K562 (cell line): ENCODE measurements at regions not wholly inside any gene's neighbourhood (a gene's known extent, or its start where the extent isn't known, plus 50 kb on each side); places are given as distances from the start of the nearest gene placed in this dataset.

Experiments
- ATAC-seq: fragments of 200-7000 bp; cut with Tn5 transposase; 3 replicates; pipeline ENCODE4 v1.9.1; 2020; ENCODE audit warnings: moderate library complexity
- BruUV-seq: library from RNA; stranded (reverse); fragments of 400-500 nt; replicated peaks from 2 replicates; lab custom pipeline; 2021; lab: Mats Ljungman, UMichigan
- CTCF ChIA-PET: fragments of 300-600 bp; formaldehyde crosslinking; extraction: SDS; loops from one replicate; lab custom pipeline; 2021; ENCODE audit warnings: low intra/inter-chr PET ratio; lab: Yijun Ruan, JAX
- POLR2A ChIA-PET: fragments of 300-600, 350-650 bp; sonication (Branson Sonifier 250); formaldehyde crosslinking; extraction: SDS; loops from one replicate; lab custom pipeline; 2021; ENCODE audit warnings: antibody characterized with exemption, inconsistent platforms; lab: Yijun Ruan, JAX
- DNase-seq, 4 experiments: peaks; one replicate each; pipeline versions ENCODE4 v3.0.0 to v3.0.0-alpha.2; 2011 to 2018; ENCODE audit warnings: low spot score in 3 of 4, mixed read lengths in 3 of 4; ENCODE audit errors: extremely low read depth in 1 of 4
- FAIRE-seq: peaks from 2 replicates; lab custom pipeline; 2011; peaks lifted over from hg19 to GRCh38; lab: Jason Lieb, UNC
- H2AFZ ChIP-seq: 2 replicates; pipeline ENCODE4 v1.6.0; 2011; ENCODE audit warnings: low read depth, low read length, control low read depth, inconsistent platforms
- H3K27ac ChIP-seq: fragments of 200-600 bp; 3 replicates; pipeline ENCODE4 v1.8.0; 2011; ENCODE audit warnings: low read depth, mild to moderate bottlenecking, control low read depth, inconsistent platforms, low read length, moderate library complexity, mixed read lengths; ENCODE audit errors: extremely low read depth
- H3K27me3 ChIP-seq, 2 experiments: fragments of 300-600 bp in 1 of 2; 2 replicates in 1 of 2; 3 replicates in 1 of 2; pipeline versions ENCODE4 v1.6.0 to v1.8.0; 2011; ENCODE audit warnings: inconsistent platforms in 2 of 2, low read length in 2 of 2, mild to moderate bottlenecking in 1 of 2, mixed read lengths in 1 of 2, moderate library complexity in 1 of 2; ENCODE audit not compliant: control insufficient read depth in 2 of 2, insufficient read depth in 2 of 2
- H3K36me3 ChIP-seq: fragments of 300-600 bp; 3 replicates; pipeline ENCODE4 v1.8.0; 2011; ENCODE audit warnings: mild to moderate bottlenecking, low read length, inconsistent platforms; ENCODE audit not compliant: control insufficient read depth, insufficient read depth
- H3K4me1 ChIP-seq, 2 experiments: fragments of 200-600 bp in 1 of 2; replicated peaks in 1 of 2; 2 replicates in 1 of 2; 3 replicates in 1 of 2; pipeline versions ENCODE4 v1.5.1 to v1.8.0; 2011; ENCODE audit warnings: inconsistent platforms in 2 of 2, low read length in 2 of 2, mild to moderate bottlenecking in 1 of 2, mixed read lengths in 1 of 2, moderate library complexity in 1 of 2; ENCODE audit not compliant: control insufficient read depth in 2 of 2, insufficient read depth in 2 of 2
- H3K4me2 ChIP-seq: 2 replicates; pipeline ENCODE4 v1.6.1; 2011; ENCODE audit warnings: low read length, control low read depth, inconsistent platforms, mixed read lengths; ENCODE audit not compliant: insufficient read depth
- H3K4me3 ChIP-seq: fragments of 200-600 bp; sonication (generic), shearing (Covaris generic); 2 replicates; pipeline ENCODE4 v1.5.1; 2016; ENCODE audit warnings: control low read depth, inconsistent platforms
- H3K79me2 ChIP-seq: fragments of 200-600 bp; 3 replicates; pipeline ENCODE4 v1.8.0; 2011; ENCODE audit warnings: low read length, inconsistent platforms; ENCODE audit not compliant: control insufficient read depth, insufficient read depth
- H3K9ac ChIP-seq, 2 experiments: 2 replicates each; pipeline versions ENCODE4 v1.6.0 to v1.6.1; 2011; ENCODE audit warnings: low read depth in 2 of 2, low read length in 2 of 2, control low read depth in 1 of 2, inconsistent platforms in 1 of 2, mild to moderate bottlenecking in 1 of 2, mixed read lengths in 1 of 2; ENCODE audit not compliant: insufficient read depth in 1 of 2
- H3K9me1 ChIP-seq: one replicate; pipeline ENCODE4 v1.6.0; 2011; ENCODE audit warnings: inconsistent platforms, mild to moderate bottlenecking, low read length, moderate library complexity; ENCODE audit not compliant: control insufficient read depth, insufficient read depth
- H3K9me3 ChIP-seq: replicated peaks from 2 replicates; pipeline ENCODE4 v1.5.1; 2011; ENCODE audit warnings: low read depth, low read length, inconsistent platforms; ENCODE audit not compliant: control insufficient read depth, insufficient read depth
- H4K20me1 ChIP-seq: replicated peaks from 2 replicates; pipeline ENCODE4 v1.6.1; 2011; ENCODE audit warnings: low read length, inconsistent platforms, mixed read lengths; ENCODE audit not compliant: control insufficient read depth, insufficient read depth
- BRF1 ChIP-seq: IDR thresholded peaks from 3 replicates; pipeline ENCODE4 v1.6.1; 2011; ENCODE audit warnings: borderline replicate concordance, mild to moderate bottlenecking; ENCODE audit not compliant: insufficient read length; ENCODE audit errors: extremely low read depth
- CBFA2T2 ChIP-seq: fragments of 450-650 bp; conservative IDR thresholded peaks from 2 replicates; pipeline ENCODE4 v1.6.1; 2017; ENCODE audit warnings: mild to moderate bottlenecking
- EHMT2 ChIP-seq: fragments of 450-650 bp; IDR thresholded peaks from 2 replicates; pipeline ENCODE4 v1.6.1; 2018; ENCODE audit warnings: antibody characterized with exemption
- FOXM1 ChIP-seq, 2 experiments: fragments of 450-650 bp in 1 of 2; sonication (generic) in 1 of 2; formaldehyde crosslinking in 1 of 2; IDR thresholded peaks; 2 replicates each; pipeline versions ENCODE4 v1.6.1 to v1.9.0; 2017 to 2022; ENCODE audit warnings: low read depth in 2 of 2, mild to moderate bottlenecking in 2 of 2, missing genetic modification reagents in 1 of 2, moderate library complexity in 1 of 2
- HDAC6 ChIP-seq: IDR thresholded peaks from 2 replicates; pipeline ENCODE4 v1.6.1; 2012; ENCODE audit warnings: low read depth, mild to moderate bottlenecking, control low read depth, inconsistent platforms, low read length, moderate library complexity
- IRF1 ChIP-seq: sonication (generic); formaldehyde crosslinking; IDR thresholded peaks from 2 replicates; pipeline ENCODE4 v1.8.0; 2022; ENCODE audit warnings: missing genetic modification reagents, mild to moderate bottlenecking, borderline replicate concordance
- MED1 ChIP-seq: sonication (generic); formaldehyde crosslinking; IDR thresholded peaks from 2 replicates; pipeline ENCODE4 v1.8.1; 2023; ENCODE audit warnings: missing genetic modification reagents, borderline replicate concordance
- MLX ChIP-seq, 2 experiments: fragments of 450-650 bp in 1 of 2; sonication (generic) in 1 of 2; formaldehyde crosslinking; conservative IDR thresholded peaks; 2 replicates each; pipeline versions ENCODE4 v1.4.0 to v1.8.1; 2020 to 2022; ENCODE audit warnings: mild to moderate bottlenecking in 1 of 2, missing genetic modification reagents in 1 of 2
- PML ChIP-seq: IDR thresholded peaks from 2 replicates; pipeline ENCODE4 v1.6.1; 2012; ENCODE audit warnings: low read length, inconsistent platforms
- RNF2 ChIP-seq: sonication (generic); IDR thresholded peaks from 2 replicates; pipeline ENCODE4 v1.6.1; 2016
- ZBTB5 ChIP-seq: fragments of 450-650 bp; IDR thresholded peaks from 2 replicates; pipeline ENCODE4 v1.6.1; 2017; ENCODE audit warnings: antibody characterized with exemption
- ZNF197 ChIP-seq: fragments of 200-800 bp; sonication (Bioruptor generic); IDR thresholded peaks from 2 replicates; pipeline ENCODE4 v1.6.1; 2016; ENCODE audit warnings: low read depth, missing genetic modification characterization, missing compliant biosample characterization
- ZNF212 ChIP-seq: fragments of 450-650 bp; formaldehyde crosslinking; IDR thresholded peaks from 2 replicates; pipeline ENCODE4 v1.4.0; 2020; ENCODE audit warnings: mild to moderate bottlenecking
- ZNF41 ChIP-seq: fragments of 250-450 bp; sonication (Bioruptor Pico); conservative IDR thresholded peaks from 2 replicates; pipeline ENCODE4 v1.4.0; 2020; ENCODE audit warnings: mild to moderate bottlenecking
- WGBS: fragments of 100-300 bp; shearing (Covaris generic); methylation state at CpG from one replicate; pipeline ENCODE4 v1.1.6; 2016; ENCODE audit warnings: low coverage, mixed read lengths; ENCODE audit not compliant: insufficient coverage; ENCODE audit errors: missing lambda C conversion rate; 5-methylcytosine and 5-hydroxymethylcytosine counted together
- in situ Hi-C: fragments of 300-500 bp; cut with MboI; formaldehyde crosslinking; loops from 4 replicates; pipeline ENCODE4 v1.15.0; 2018; ENCODE audit warnings: inconsistent platforms, mixed read lengths
- intact Hi-C: fragments of 100-400 bp; cut with micrococcal nuclease; formaldehyde crosslinking; loops from 2 replicates; pipeline ENCODE4 v1.14.2; 2022

- Histone ChIP-seq H3K79me2 (no peaks in the 10 kb centered on the region), H3K9me3 (no peaks in the 10 kb centered on the region), H3K36me3 (no peaks in the 10 kb centered on the region), H3K9me1 (no peaks in the 10 kb centered on the region), H3K4me2 (no peak overlapping the region), H3K9ac (no peak overlapping the region), H3K4me3 (no peak overlapping the region), H3K4me1 (no peaks in the 10 kb centered on the region), H4K20me1 (no peaks in the 10 kb centered on the region), H3K27ac (no peak overlapping the region), H2AFZ (no peak overlapping the region), H3K27me3 (peaks cover 0 to 25% of the 10 kb centered on the region in 2 experiments)
- CTCF ChIA-PET, result no interaction called here
- POLR2A ChIA-PET, result interaction anchor here (0.7 to 1.3 kb wide), 3 partner anchors 9 to 127 kb away, joined by 3 to 6 read pairs (median 4); no protein-coding TSS in a partner anchor
- no peak for ATAC-seq
- intact Hi-C loops, result no loop called here
- WGBS, result 4% methylated on average over 5 of the region's 5 CpGs
- no peak for FAIRE-seq
- in situ Hi-C loops, result no loop called here
- DNase-seq, result no peak
- no TSS peak for BruUV-seq
- TF ChIP-seq RNF2 (no peak), ZNF197 (CRISPR knock-in tag) (no peak), PML (no peak), FOXM1 (IDR thresholded peaks at IDR 0.05; ENCODE audit: low read depth) (no peak), FOXM1 (CRISPR knock-in tag; IDR thresholded peaks at IDR 0.05; ENCODE audit: low read depth) (no peak), ZNF212 (CRISPR knock-in tag) (no peak), CBFA2T2 (no peak), MLX (CRISPR knock-in tag; conservative IDR thresholded peaks at IDR 0.05) (no peak), MED1 (no peak), ZNF41 (CRISPR knock-in tag) (no peak), HDAC6 (no peak), BRF1 (no peak), EHMT2 (no peak), ZBTB5 (no peak), IRF1 (CRISPR knock-in tag) (no peak)
Observed at GRCh38 chr2:19720306-19720705, 181.5 kb downstream of the TTC32 start.
